Progenitor cell of endocrine pancreas (in vitro differentiated cells): ENCODE measurements at regions not wholly inside any gene's neighbourhood (a gene's known extent, or its start where the extent isn't known, plus 50 kb on each side); places are given as distances from the start of the nearest gene placed in this dataset.

Experiments
- DNase-seq: peaks from one replicate; pipeline ENCODE4 v3.0.0; 2021; ENCODE audit warnings: low spot score; ENCODE audit not compliant: unreplicated experiment
- H3K27ac Mint-ChIP-seq: 2 replicates; pipeline ENCODE4 v1.8.0; 2021; ENCODE audit warnings: mild to moderate bottlenecking, moderate library complexity, mixed read lengths
- H3K27me3 Mint-ChIP-seq: 2 replicates; pipeline ENCODE4 v1.8.0; 2021; ENCODE audit warnings: mixed read lengths
- H3K36me3 Mint-ChIP-seq: 2 replicates; pipeline ENCODE4 v1.8.0; 2022; ENCODE audit warnings: mixed read lengths; ENCODE audit not compliant: insufficient read depth
- H3K4me1 Mint-ChIP-seq: 2 replicates; pipeline ENCODE4 v1.8.0; 2021; ENCODE audit warnings: low read depth, mixed read lengths
- H3K4me3 Mint-ChIP-seq: 2 replicates; pipeline ENCODE4 v1.8.0; 2021; ENCODE audit warnings: low read depth, mild to moderate bottlenecking, moderate library complexity, mixed read lengths
- H3K9me3 Mint-ChIP-seq: 2 replicates; pipeline ENCODE4 v1.8.0; 2021; ENCODE audit warnings: low read depth, mixed read lengths
- CTCF ChIP-seq: fragments of 200-600 bp; sonication (generic); IDR thresholded peaks from one replicate; pipeline ENCODE4 v1.5.0; 2021; ENCODE audit warnings: antibody characterized with exemption, mild to moderate bottlenecking; ENCODE audit not compliant: unreplicated experiment

GRCh38 chr3:146382386-146382785 lies 87.0 kb downstream of the PLSCR2 start:
- DNase-seq: no peak
- peak; percentile 39 for TF ChIP-seq CTCF

GRCh38 chr3:146380046-146380445 lies 89.3 kb downstream of the PLSCR2 start:
- Mint-ChIP-seq H3K4me3 (no peak overlapping the region), H3K9me3 (peaks cover 1% of the 10 kb centered on the region), H3K4me1 (no peaks in the 10 kb centered on the region), H3K27me3 (no peaks in the 10 kb centered on the region), H3K36me3 (no peaks in the 10 kb centered on the region), H3K27ac (no peak overlapping the region)
- DNase-seq: no peak
- no peak for TF ChIP-seq CTCF

More at GRCh38 chr3:146382386-146382785, 87.0 kb downstream of the PLSCR2 start:
- Mint-ChIP-seq H3K27ac (no peak overlapping the region), H3K36me3 (no peaks in the 10 kb centered on the region), H3K4me3 (no peak overlapping the region), H3K4me1 (peaks cover 3% of the 10 kb centered on the region), H3K9me3 (peaks cover 3% of the 10 kb centered on the region), H3K27me3 (no peaks in the 10 kb centered on the region)

GRCh38 chr3:146375219-146375618 lies 94.1 kb downstream of the PLSCR2 start:
- H3K36me3 Mint-ChIP-seq: peaks cover 1% of the 10 kb centered on the region
- H3K4me3 Mint-ChIP-seq: no peak overlapping the region
- TF ChIP-seq CTCF: no peak
- H3K27ac Mint-ChIP-seq: no peak overlapping the region
- no peak for DNase-seq
- H3K27me3 Mint-ChIP-seq: no peaks in the 10 kb centered on the region
- H3K9me3 Mint-ChIP-seq: peaks cover 15% of the 10 kb centered on the region
- H3K4me1 Mint-ChIP-seq: peaks cover 4% of the 10 kb centered on the region

- DNase-seq: no peak
- no peak overlapping the region for H3K4me3 Mint-ChIP-seq
- peaks cover 15% of the 10 kb centered on the region for H3K9me3 Mint-ChIP-seq
- peaks cover 1% of the 10 kb centered on the region for H3K36me3 Mint-ChIP-seq
- no peaks in the 10 kb centered on the region for H3K27me3 Mint-ChIP-seq
- no peak for TF ChIP-seq CTCF
- peaks cover 8% of the 10 kb centered on the region for H3K4me1 Mint-ChIP-seq
- no peak overlapping the region for H3K27ac Mint-ChIP-seq
These were observed 95.2 kb downstream of the PLSCR2 start for GRCh38 chr3:146374146-146374545.

- peaks cover 1% of the 10 kb centered on the region for H3K36me3 Mint-ChIP-seq
- TF ChIP-seq CTCF: no peak
- DNase-seq: no peak
- no peaks in the 10 kb centered on the region for H3K27me3 Mint-ChIP-seq
- H3K4me1 Mint-ChIP-seq: peaks cover 10% of the 10 kb centered on the region
- H3K9me3 Mint-ChIP-seq: peaks cover 15% of the 10 kb centered on the region
- H3K27ac Mint-ChIP-seq: no peak overlapping the region
- no peak overlapping the region for H3K4me3 Mint-ChIP-seq
These were observed 97.5 kb downstream of the PLSCR2 start for GRCh38 chr3:146371902-146372301.
